Hepatocyte (in vitro differentiated cells): ENCODE measurements at regions not wholly inside any gene's neighbourhood (a gene's known extent, or its start where the extent isn't known, plus 50 kb on each side); places are given as distances from the start of the nearest gene placed in this dataset.

ENCODE experiments used
- EZH2phosphoT487 ChIP-seq: fragments of 200-600 bp; sonication (generic); IDR thresholded peaks from one replicate; pipeline ENCODE4 v1.6.1; 2018; ENCODE audit warnings: antibody characterized with exemption, mild to moderate bottlenecking, low read depth, moderate library complexity; ENCODE audit not compliant: unreplicated experiment, severe bottlenecking
- TF ChIP-seq, protein P1 (sequence below): fragments of 200-600 bp; sonication (generic); IDR thresholded peaks from 2 replicates; pipeline ENCODE4 v1.5.1; 2016; ENCODE audit warnings: antibody characterized with exemption, mild to moderate bottlenecking; ENCODE audit not compliant: poor library complexity

DNA sequence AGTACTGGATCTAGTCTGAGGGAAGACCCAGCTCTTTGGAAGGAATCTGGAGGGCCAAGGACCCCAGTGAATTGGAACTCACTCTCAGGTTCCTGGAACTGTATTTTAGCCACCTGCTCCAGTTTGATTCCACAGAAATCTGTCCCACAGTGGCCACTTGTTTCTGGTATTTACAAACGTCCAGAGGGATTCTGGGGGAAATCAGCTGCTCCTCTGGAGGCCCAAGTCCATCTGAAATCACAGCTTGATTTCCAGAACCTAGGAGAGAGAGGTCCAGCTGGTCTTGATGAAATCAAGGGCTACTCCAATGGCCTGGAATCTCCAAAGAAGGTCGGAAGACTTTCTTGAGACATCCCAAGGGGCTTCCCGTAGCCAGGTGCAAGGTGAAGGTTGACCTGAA lies 132.3 kb upstream of the UMPS start:
- TF ChIP-seq EZH2phosphoT487 = no peak
- TF ChIP-seq, protein P1, sequence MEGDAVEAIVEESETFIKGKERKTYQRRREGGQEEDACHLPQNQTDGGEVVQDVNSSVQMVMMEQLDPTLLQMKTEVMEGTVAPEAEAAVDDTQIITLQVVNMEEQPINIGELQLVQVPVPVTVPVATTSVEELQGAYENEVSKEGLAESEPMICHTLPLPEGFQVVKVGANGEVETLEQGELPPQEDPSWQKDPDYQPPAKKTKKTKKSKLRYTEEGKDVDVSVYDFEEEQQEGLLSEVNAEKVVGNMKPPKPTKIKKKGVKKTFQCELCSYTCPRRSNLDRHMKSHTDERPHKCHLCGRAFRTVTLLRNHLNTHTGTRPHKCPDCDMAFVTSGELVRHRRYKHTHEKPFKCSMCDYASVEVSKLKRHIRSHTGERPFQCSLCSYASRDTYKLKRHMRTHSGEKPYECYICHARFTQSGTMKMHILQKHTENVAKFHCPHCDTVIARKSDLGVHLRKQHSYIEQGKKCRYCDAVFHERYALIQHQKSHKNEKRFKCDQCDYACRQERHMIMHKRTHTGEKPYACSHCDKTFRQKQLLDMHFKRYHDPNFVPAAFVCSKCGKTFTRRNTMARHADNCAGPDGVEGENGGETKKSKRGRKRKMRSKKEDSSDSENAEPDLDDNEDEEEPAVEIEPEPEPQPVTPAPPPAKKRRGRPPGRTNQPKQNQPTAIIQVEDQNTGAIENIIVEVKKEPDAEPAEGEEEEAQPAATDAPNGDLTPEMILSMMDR = no peak
